ENCODE measurements at regions not wholly inside any gene's neighbourhood (a gene's known extent, or its start where the extent isn't known, plus 50 kb on each side); places are given as distances from the start of the nearest gene placed in this dataset.

- Histone ChIP-seq H3K27me3 (ENCODE audit: control insufficient read depth, insufficient read depth, low read length) (no peaks in the 10 kb centered on the region; the same call in 1 of the 2 replicates), H3K36me3 (ENCODE audit: control insufficient read depth, insufficient read depth, low read length) (no peaks in the 10 kb centered on the region), H3K4me3 (ENCODE audit: low read depth, low read length) (no peak overlapping the region), H3K9me3 (ENCODE audit: control insufficient read depth, insufficient read depth, low read depth, low read length) (no peaks in the 10 kb centered on the region), H3K9ac (ENCODE audit: low read length) (no peak overlapping the region), H3K27ac (ENCODE audit: low read depth, low read length) (no peak overlapping the region), H3K4me1 (ENCODE audit: control insufficient read depth, insufficient read depth, low read length) (peaks cover 7% of the 10 kb centered on the region)
These were observed 104.5 kb downstream of the NR2F2 start for GRCh38 chr15:96435022-96435421.

DNA sequence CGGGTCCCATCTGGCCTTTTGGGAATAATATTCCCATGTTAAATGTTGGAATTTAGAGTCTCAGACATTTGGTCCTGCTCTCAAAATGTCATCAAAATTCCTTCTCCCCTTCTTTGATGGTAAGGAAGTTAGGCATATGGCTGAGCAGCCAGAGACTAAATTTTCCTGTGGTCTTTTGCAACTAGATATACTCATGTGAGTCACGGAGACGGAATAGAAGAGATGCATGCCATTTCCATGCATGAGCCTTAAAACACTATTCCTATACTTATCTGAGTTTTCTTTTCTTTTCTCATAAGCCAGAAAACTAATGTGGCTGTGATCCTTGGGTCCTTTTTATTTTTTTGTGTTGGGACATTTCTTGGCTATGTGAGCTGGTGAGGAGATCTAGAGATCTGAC is 105.3 kb downstream of the NR2F2 start:
- Histone ChIP-seq H3K36me3 (ENCODE audit: control insufficient read depth, insufficient read depth, low read length) (no peaks in the 10 kb centered on the region), H3K9ac (ENCODE audit: low read length) (no peak overlapping the region), H3K4me1 (ENCODE audit: control insufficient read depth, insufficient read depth, low read length) (peaks cover 7% of the 10 kb centered on the region), H3K27ac (ENCODE audit: low read depth, low read length) (no peak overlapping the region), H3K9me3 (ENCODE audit: control insufficient read depth, insufficient read depth, low read depth, low read length) (no peaks in the 10 kb centered on the region), H3K4me3 (ENCODE audit: low read depth, low read length) (no peak overlapping the region), H3K27me3 (ENCODE audit: control insufficient read depth, insufficient read depth, low read length) (no peaks in the 10 kb centered on the region; the same call in 1 of the 2 replicates)

GRCh38 chr15:96440978-96441377 is 110.5 kb downstream of the NR2F2 start:
- no peak overlapping the region for H3K4me3 ChIP-seq (ENCODE audit: low read depth, low read length)
- H3K27ac ChIP-seq (ENCODE audit: low read depth, low read length): no peak overlapping the region
- no peaks in the 10 kb centered on the region for H3K36me3 ChIP-seq (ENCODE audit: control insufficient read depth, insufficient read depth, low read length)
- H3K9ac ChIP-seq (ENCODE audit: low read length): no peak overlapping the region
- no peaks in the 10 kb centered on the region; the same call in 1 of the 2 replicates for H3K27me3 ChIP-seq (ENCODE audit: control insufficient read depth, insufficient read depth, low read length)
- no peaks in the 10 kb centered on the region for H3K9me3 ChIP-seq (ENCODE audit: control insufficient read depth, insufficient read depth, low read depth, low read length)
- H3K4me1 ChIP-seq (ENCODE audit: control insufficient read depth, insufficient read depth, low read length): no peaks in the 10 kb centered on the region

DNA sequence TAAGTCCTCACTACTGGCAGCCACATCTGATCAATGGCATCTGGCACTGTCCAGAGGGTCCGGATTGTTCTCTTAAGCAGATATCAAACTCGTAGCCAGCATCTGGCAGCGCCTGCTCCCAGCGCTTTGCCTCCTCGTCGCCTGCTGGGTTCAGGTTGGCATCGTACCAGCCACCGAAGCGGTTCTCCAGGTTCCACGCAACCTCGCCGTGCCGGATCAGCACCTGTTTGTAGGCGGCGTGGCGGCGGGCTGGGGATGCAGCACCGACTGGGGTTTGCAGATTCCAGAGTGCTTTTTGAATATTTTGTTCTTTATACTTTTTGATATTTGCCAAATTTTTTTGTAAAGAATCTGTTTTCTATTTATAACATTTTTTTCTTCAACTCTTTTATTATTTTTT is 111.6 kb downstream of the NR2F2 start:
- no peak overlapping the region for H3K9ac ChIP-seq (ENCODE audit: low read length)
- no peak overlapping the region for H3K4me3 ChIP-seq (ENCODE audit: low read depth, low read length)
- no peaks in the 10 kb centered on the region for H3K36me3 ChIP-seq (ENCODE audit: control insufficient read depth, insufficient read depth, low read length)
- no peaks in the 10 kb centered on the region for H3K4me1 ChIP-seq (ENCODE audit: control insufficient read depth, insufficient read depth, low read length)
- no peak overlapping the region for H3K27ac ChIP-seq (ENCODE audit: low read depth, low read length)
- H3K9me3 ChIP-seq (ENCODE audit: control insufficient read depth, insufficient read depth, low read depth, low read length): no peaks in the 10 kb centered on the region
- H3K27me3 ChIP-seq (ENCODE audit: control insufficient read depth, insufficient read depth, low read length): no peaks in the 10 kb centered on the region; the same call in 1 of the 2 replicates

GRCh38 chr15:96444865-96445264 is 114.4 kb downstream of the NR2F2 start:
- no peaks in the 10 kb centered on the region for H3K27me3 ChIP-seq (ENCODE audit: control insufficient read depth, insufficient read depth, low read length)
- H3K9ac ChIP-seq (ENCODE audit: low read length): no peak overlapping the region
- no peak overlapping the region for H3K4me3 ChIP-seq (ENCODE audit: low read depth, low read length)
- no peak overlapping the region for H3K27ac ChIP-seq (ENCODE audit: low read depth, low read length)
- no peaks in the 10 kb centered on the region for H3K9me3 ChIP-seq (ENCODE audit: control insufficient read depth, insufficient read depth, low read depth, low read length)
- no peaks in the 10 kb centered on the region for H3K4me1 ChIP-seq (ENCODE audit: control insufficient read depth, insufficient read depth, low read length)
- H3K36me3 ChIP-seq (ENCODE audit: control insufficient read depth, insufficient read depth, low read length): no peaks in the 10 kb centered on the region

- no peaks in the 10 kb centered on the region for H3K4me1 ChIP-seq (ENCODE audit: control insufficient read depth, insufficient read depth, low read length)
- no peaks in the 10 kb centered on the region for H3K36me3 ChIP-seq (ENCODE audit: control insufficient read depth, insufficient read depth, low read length)
- no peak overlapping the region for H3K4me3 ChIP-seq (ENCODE audit: low read depth, low read length)
- no peak overlapping the region for H3K9ac ChIP-seq (ENCODE audit: low read length)
- no peak overlapping the region for H3K27ac ChIP-seq (ENCODE audit: low read depth, low read length)
- no peaks in the 10 kb centered on the region for H3K9me3 ChIP-seq (ENCODE audit: control insufficient read depth, insufficient read depth, low read depth, low read length)
- H3K27me3 ChIP-seq (ENCODE audit: control insufficient read depth, insufficient read depth, low read length): no peaks in the 10 kb centered on the region; the same call in 1 of the 2 replicates
These were observed 118.4 kb downstream of the NR2F2 start for GRCh38 chr15:96448923-96449322.

- no peak overlapping the region for H3K27ac ChIP-seq (ENCODE audit: low read depth, low read length)
- H3K4me3 ChIP-seq (ENCODE audit: low read depth, low read length): no peak overlapping the region
- no peak overlapping the region for H3K9ac ChIP-seq (ENCODE audit: low read length)
- H3K9me3 ChIP-seq (ENCODE audit: control insufficient read depth, insufficient read depth, low read depth, low read length): no peaks in the 10 kb centered on the region
- peaks cover 5% of the 10 kb centered on the region; the same call in 1 of the 2 replicates for H3K27me3 ChIP-seq (ENCODE audit: control insufficient read depth, insufficient read depth, low read length)
- H3K4me1 ChIP-seq (ENCODE audit: control insufficient read depth, insufficient read depth, low read length): no peaks in the 10 kb centered on the region
- H3K36me3 ChIP-seq (ENCODE audit: control insufficient read depth, insufficient read depth, low read length): no peaks in the 10 kb centered on the region
These were observed 127.3 kb downstream of the NR2F2 start for GRCh38 chr15:96457841-96458240.

- Histone ChIP-seq H3K9ac (ENCODE audit: low read length) (no peak overlapping the region), H3K27me3 (ENCODE audit: control insufficient read depth, insufficient read depth, low read length) (peaks cover 5% of the 10 kb centered on the region; the same call in 1 of the 2 replicates), H3K4me1 (ENCODE audit: control insufficient read depth, insufficient read depth, low read length) (no peaks in the 10 kb centered on the region), H3K9me3 (ENCODE audit: control insufficient read depth, insufficient read depth, low read depth, low read length) (no peaks in the 10 kb centered on the region), H3K4me3 (ENCODE audit: low read depth, low read length) (no peak overlapping the region), H3K27ac (ENCODE audit: low read depth, low read length) (no peak overlapping the region), H3K36me3 (ENCODE audit: control insufficient read depth, insufficient read depth, low read length) (no peaks in the 10 kb centered on the region)
These were observed 129.6 kb downstream of the NR2F2 start for GRCh38 chr15:96460106-96460505.

DNA sequence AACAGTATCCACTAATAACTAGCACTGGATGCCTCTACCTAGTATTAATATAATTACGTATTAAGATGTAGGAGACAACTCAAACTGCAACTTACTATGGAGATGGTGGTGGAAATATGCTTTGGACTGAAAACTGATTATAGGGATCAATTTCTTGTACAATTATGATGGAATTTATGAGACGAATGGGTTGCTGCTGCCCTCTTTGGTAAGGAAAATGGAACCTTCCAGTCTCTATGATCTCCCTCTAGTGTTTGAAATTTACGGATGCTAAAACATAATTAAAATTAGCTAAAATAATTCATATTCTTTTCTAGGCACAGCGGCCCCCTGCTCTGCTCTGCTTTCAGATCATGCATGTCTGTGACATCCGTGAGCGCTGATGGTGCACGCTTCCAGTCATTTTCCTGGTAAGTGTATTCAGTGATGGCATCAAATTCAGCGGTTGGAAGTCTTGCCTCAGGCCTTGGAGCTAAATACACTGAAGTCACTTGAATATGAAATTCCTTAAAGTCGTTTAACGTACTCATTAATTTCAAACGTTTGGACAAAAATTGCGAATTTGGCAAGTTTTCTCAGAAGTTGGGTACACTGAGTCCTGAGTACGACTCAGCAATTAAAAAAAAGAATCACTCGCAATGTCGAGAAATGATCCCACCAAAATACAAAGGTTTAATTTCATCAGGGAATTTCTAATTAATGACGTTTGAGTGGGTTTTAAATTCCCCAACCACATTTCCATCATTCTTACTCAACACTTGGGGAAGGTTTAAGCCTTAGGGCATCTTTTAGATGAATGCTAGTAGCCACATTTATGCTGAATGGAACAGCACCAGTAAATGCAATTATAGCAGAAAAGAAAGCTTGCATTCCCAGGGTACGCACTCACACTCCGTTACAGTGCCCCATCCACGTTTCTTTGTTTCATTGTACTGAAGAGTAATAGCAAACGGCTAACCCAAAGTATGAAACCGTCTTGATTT is 132.6 kb downstream of the NR2F2 start:
- Histone ChIP-seq H3K27ac (ENCODE audit: low read depth, low read length) (no peak overlapping the region), H3K4me3 (ENCODE audit: low read depth, low read length) (no peak overlapping the region), H3K9ac (ENCODE audit: low read length) (no peak overlapping the region), H3K27me3 (ENCODE audit: control insufficient read depth, insufficient read depth, low read length) (peaks cover 1% of the 10 kb centered on the region; the same call in 1 of the 2 replicates), H3K4me1 (ENCODE audit: control insufficient read depth, insufficient read depth, low read length) (no peaks in the 10 kb centered on the region), H3K9me3 (ENCODE audit: control insufficient read depth, insufficient read depth, low read depth, low read length) (no peaks in the 10 kb centered on the region), H3K36me3 (ENCODE audit: control insufficient read depth, insufficient read depth, low read length) (no peaks in the 10 kb centered on the region)

DNA sequence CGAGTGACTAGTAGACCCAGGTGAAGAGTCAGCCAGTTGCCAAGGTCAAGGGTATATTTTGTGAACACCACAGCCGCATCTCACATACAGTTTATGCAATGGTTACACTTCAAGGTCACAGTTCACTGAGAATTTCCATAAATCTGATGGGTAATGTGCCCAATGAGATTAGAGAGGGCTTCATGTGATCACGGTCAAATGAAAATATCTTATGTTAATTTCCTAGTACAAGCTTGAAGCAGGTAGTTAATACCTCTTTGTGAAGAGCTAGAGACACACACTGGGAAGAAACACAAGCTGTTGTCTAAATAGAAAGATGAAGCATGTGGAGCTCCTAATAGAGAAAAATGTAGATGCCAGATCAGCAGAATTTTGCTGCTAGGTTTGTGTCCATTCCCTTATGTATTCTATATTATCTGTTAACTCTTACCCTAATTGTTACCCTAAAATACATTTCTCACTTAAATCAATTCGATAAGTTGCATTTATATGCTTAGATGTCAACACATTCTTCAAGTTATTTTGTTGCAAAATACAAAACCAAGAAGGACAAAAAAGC is 136.0 kb downstream of the NR2F2 start:
- Histone ChIP-seq H3K27me3 (ENCODE audit: control insufficient read depth, insufficient read depth, low read length) (peaks cover 5% of the 10 kb centered on the region; the same call in 1 of the 2 replicates), H3K9me3 (ENCODE audit: control insufficient read depth, insufficient read depth, low read depth, low read length) (no peaks in the 10 kb centered on the region), H3K4me3 (ENCODE audit: low read depth, low read length) (no peak overlapping the region), H3K9ac (ENCODE audit: low read length) (no peak overlapping the region), H3K27ac (ENCODE audit: low read depth, low read length) (no peak overlapping the region), H3K36me3 (ENCODE audit: control insufficient read depth, insufficient read depth, low read length) (no peaks in the 10 kb centered on the region), H3K4me1 (ENCODE audit: control insufficient read depth, insufficient read depth, low read length) (no peaks in the 10 kb centered on the region)

- no peak overlapping the region for H3K27ac ChIP-seq (ENCODE audit: low read depth, low read length)
- H3K9me3 ChIP-seq (ENCODE audit: control insufficient read depth, insufficient read depth, low read depth, low read length): no peaks in the 10 kb centered on the region
- no peaks in the 10 kb centered on the region for H3K4me1 ChIP-seq (ENCODE audit: control insufficient read depth, insufficient read depth, low read length)
- no peak overlapping the region for H3K4me3 ChIP-seq (ENCODE audit: low read depth, low read length)
- H3K9ac ChIP-seq (ENCODE audit: low read length): no peak overlapping the region
- H3K27me3 ChIP-seq (ENCODE audit: control insufficient read depth, insufficient read depth, low read length): peaks cover 5% of the 10 kb centered on the region; the same call in 1 of the 2 replicates
- no peaks in the 10 kb centered on the region for H3K36me3 ChIP-seq (ENCODE audit: control insufficient read depth, insufficient read depth, low read length)
These were observed 137.5 kb downstream of the NR2F2 start for GRCh38 chr15:96468036-96468435.
